ENCODE measurements at regions not wholly inside any gene's neighbourhood (a gene's known extent, or its start where the extent isn't known, plus 50 kb on each side); places are given as distances from the start of the nearest gene placed in this dataset.
"Not testable (repeated sequence)": the region's sequence is repeated elsewhere in the genome, so short reads cannot be mapped to it uniquely, and the experiment has no call there.

GRCh38 chr14:28629328-28630004 lies 137.1 kb upstream of the FOXG1 start:
- no peak for DNase-seq
- no peak for TF ChIP-seq POLR2A (IDR thresholded peaks at IDR 0.05; ENCODE audit: low read length)
- no peak for TF ChIP-seq GATA1 (IDR thresholded peaks at IDR 0.05; ENCODE audit: low read depth, low read length)

GRCh38 chr14:28630100-28630499 lies 136.5 kb upstream of the FOXG1 start:
- no peak for DNase-seq
- TF ChIP-seq GATA1 (IDR thresholded peaks at IDR 0.05; ENCODE audit: low read depth, low read length) (no peak), POLR2A (IDR thresholded peaks at IDR 0.05; ENCODE audit: low read length) (no peak)

GRCh38 chr14:28635387-28635786 lies 131.2 kb upstream of the FOXG1 start:
- TF ChIP-seq POLR2A (IDR thresholded peaks at IDR 0.05; ENCODE audit: low read length) (no peak), GATA1 (IDR thresholded peaks at IDR 0.05; ENCODE audit: low read depth, low read length) (no peak)
- peak; percentile 11 to 42 for DNase-seq

GRCh38 chr14:28635816-28636215 lies 130.8 kb upstream of the FOXG1 start:
- DNase-seq = not testable (repeated sequence)

- not testable (repeated sequence) for DNase-seq
Observed at GRCh38 chr14:28641189-28641588, 125.4 kb upstream of the FOXG1 start.

- TF ChIP-seq GATA1 (IDR thresholded peaks at IDR 0.05; ENCODE audit: low read depth, low read length) (no peak), POLR2A (IDR thresholded peaks at IDR 0.05; ENCODE audit: low read length) (no peak)
- no peak for DNase-seq
Observed at GRCh38 chr14:28651148-28651547, 115.4 kb upstream of the FOXG1 start.

GRCh38 chr14:28652782-28653181 lies 113.8 kb upstream of the FOXG1 start:
- no peak for TF ChIP-seq POLR2A (IDR thresholded peaks at IDR 0.05; ENCODE audit: low read length)
- TF ChIP-seq GATA1 (IDR thresholded peaks at IDR 0.05; ENCODE audit: low read depth, low read length) = no peak

GRCh38 chr14:28653521-28653920 lies 113.1 kb upstream of the FOXG1 start:
- no peak for DNase-seq
- no peak for TF ChIP-seq GATA1 (IDR thresholded peaks at IDR 0.05; ENCODE audit: low read depth, low read length)
- TF ChIP-seq POLR2A (IDR thresholded peaks at IDR 0.05; ENCODE audit: low read length) = no peak

More at GRCh38 chr14:28652782-28653181, 113.8 kb upstream of the FOXG1 start:
- DNase-seq = no peak

GRCh38 chr14:28656704-28657255 lies 109.8 kb upstream of the FOXG1 start:
- no peak for TF ChIP-seq GATA1 (IDR thresholded peaks at IDR 0.05; ENCODE audit: low read depth, low read length)
- no peak for TF ChIP-seq POLR2A (IDR thresholded peaks at IDR 0.05; ENCODE audit: low read length)
- no peak for DNase-seq

- DNase-seq = no peak
- TF ChIP-seq POLR2A (IDR thresholded peaks at IDR 0.05; ENCODE audit: low read length) (no peak), GATA1 (IDR thresholded peaks at IDR 0.05; ENCODE audit: low read depth, low read length) (no peak)
Observed at GRCh38 chr14:28661171-28661772, 105.3 kb upstream of the FOXG1 start.

- TF ChIP-seq POLR2A (IDR thresholded peaks at IDR 0.05; ENCODE audit: low read length) (no peak), GATA1 (IDR thresholded peaks at IDR 0.05; ENCODE audit: low read depth, low read length) (no peak)
- DNase-seq = no peak
Observed at GRCh38 chr14:28666961-28667360, 99.6 kb upstream of the FOXG1 start.

GRCh38 chr14:28671425-28671824 lies 95.2 kb upstream of the FOXG1 start:
- DNase-seq = no peak
- TF ChIP-seq GATA1 (IDR thresholded peaks at IDR 0.05; ENCODE audit: low read depth, low read length) (no peak), POLR2A (IDR thresholded peaks at IDR 0.05; ENCODE audit: low read length) (no peak)

- no peak for DNase-seq
- TF ChIP-seq POLR2A (IDR thresholded peaks at IDR 0.05; ENCODE audit: low read length) = no peak
Observed at GRCh38 chr14:28673056-28673455, 93.5 kb upstream of the FOXG1 start.

GRCh38 chr14:28676479-28676878 lies 90.1 kb upstream of the FOXG1 start:
- no peak for TF ChIP-seq POLR2A (IDR thresholded peaks at IDR 0.05; ENCODE audit: low read length)
- no peak for TF ChIP-seq GATA1 (IDR thresholded peaks at IDR 0.05; ENCODE audit: low read depth, low read length)
- DNase-seq = no peak

GRCh38 chr14:28677381-28677780 lies 89.2 kb upstream of the FOXG1 start:
- TF ChIP-seq POLR2A (IDR thresholded peaks at IDR 0.05; ENCODE audit: low read length) (no peak), GATA1 (IDR thresholded peaks at IDR 0.05; ENCODE audit: low read depth, low read length) (no peak)
- DNase-seq = no peak
